SHP77 (cell line): ENCODE measurements at regions not wholly inside any gene's neighbourhood (a gene's known extent, or its start where the extent isn't known, plus 50 kb on each side); places are given as distances from the start of the nearest gene placed in this dataset.
A peak's percentile ranks its signal among the peaks of the same experiment; 100 is the strongest.

Experiments
- DNase-seq, 2 experiments: peaks; one replicate each; lab custom pipeline; 2025; lab: John Stamatoyannopoulos, UW

DNA sequence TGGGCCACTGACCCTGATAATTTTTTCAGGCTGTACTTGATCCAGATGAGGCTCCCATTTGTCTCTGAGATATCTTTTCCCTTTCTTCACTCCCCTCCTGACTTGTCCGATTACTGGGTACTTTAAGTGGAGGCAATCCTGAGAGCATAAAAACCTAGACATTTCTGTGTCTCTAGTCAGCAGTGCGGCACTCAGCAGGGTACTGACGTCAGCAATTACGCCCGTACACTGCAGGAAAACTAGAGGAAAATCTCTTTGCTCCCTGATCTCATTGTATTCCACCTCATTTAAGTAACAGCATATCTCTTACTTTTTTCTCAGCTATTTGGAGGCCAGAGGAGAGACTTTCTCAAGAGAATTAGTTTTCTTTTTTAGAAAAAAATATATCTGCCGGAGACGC is 315.5 kb upstream of the OR4E1 start:
- DNase-seq = no peak

DNA sequence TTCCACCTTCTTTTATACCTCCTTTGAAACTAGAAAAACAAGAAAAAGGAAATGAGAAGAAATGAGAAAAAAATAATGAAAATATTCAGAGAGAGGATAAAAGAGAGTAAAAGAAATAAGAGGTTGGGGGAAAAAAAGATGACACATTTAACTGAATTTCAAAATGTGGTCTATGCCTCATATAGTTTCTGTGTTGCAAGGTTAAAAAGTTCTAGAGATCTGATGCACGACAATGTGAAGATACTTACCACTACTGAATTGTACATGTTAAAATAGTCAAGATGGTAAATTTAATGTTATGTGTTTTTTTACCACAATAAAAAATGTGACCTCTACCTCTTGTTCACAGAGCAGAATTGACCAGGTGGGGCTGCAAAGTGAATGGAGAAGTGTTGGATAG is 314.8 kb upstream of the OR4E1 start:
- no peak for DNase-seq

- peak in 1 of 2 experiments; percentile 7 for DNase-seq
Observed at GRCh38 chr14:21987937-21988336, 314.3 kb upstream of the OR4E1 start.

DNA sequence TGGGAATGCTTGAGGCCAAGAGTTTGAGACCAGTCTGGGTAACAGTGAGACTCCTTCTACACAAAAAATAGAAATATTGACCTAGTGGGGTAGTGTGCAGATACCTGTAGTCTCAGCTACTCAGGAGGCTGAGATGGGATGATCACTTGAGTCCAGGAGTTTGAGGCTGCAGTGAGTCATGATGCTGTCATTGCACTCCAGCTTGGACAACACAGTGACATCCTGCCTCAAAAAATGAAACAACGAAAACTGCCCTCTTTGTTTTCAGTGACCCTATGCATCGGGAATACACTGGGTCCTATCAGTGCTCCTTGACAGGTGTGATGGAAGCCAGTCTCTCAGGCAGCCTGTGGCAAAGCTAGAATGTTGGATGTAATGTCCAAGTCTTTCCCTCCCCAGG is 311.5 kb upstream of the OR4E1 start:
- DNase-seq = no peak

GRCh38 chr14:21978999-21979314 is 305.3 kb upstream of the OR4E1 start:
- no peak for DNase-seq

DNA sequence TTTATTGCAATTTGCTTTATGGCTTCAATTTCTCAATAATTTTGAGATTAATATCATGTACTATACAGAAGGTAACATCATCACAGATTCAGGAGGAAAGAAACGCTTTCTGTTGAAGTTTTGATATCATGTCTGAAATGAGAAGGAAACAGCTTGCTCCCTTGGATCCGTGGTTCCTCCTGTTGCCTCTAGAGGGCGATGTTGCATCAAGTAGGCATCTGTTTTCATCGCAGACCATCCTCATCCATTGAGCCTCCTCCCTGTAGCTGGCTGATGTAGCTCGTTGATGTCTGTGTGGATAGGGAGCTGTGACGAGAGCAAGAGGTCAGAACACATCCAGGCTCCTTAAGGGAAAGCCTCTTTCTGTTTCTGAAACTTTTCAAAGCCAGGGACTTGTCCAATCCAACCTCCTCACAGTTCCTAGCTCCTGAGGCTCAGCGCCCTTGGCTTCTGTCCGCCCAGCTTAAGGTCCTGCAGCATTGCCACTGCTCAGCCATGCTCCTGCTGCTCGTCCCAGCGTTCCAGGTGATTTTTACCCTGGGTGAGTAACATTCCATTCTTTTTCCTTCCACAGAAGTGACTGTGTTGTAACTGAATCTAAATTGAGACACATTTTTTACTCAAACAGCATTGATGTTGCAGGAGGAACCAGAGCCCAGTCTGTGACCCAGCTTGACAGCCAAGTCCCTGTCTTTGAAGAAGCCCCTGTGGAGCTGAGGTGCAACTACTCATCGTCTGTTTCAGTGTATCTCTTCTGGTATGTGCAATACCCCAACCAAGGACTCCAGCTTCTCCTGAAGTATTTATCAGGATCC is 304.8 kb upstream of the OR4E1 start:
- peak; percentile 46 to 65 for DNase-seq

DNA sequence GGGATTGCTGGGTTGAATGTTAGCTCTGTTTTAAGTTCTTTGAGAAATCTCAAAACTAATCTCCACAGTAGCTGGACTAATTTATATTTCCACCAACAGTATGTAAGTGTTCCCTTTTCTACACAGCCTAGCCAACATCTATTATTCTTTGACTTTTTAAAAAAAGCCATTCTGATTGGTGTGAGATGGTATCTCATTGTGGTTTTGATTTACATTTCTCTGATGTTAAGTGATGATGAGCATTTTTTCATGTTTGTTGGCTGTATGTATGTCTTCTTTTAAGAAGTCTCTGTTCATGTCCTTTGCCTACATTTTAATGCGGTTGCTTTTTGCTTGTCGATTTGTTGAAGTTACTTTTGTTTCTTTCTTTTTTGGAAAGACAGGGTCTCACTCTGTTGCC is 301.1 kb upstream of the OR4E1 start:
- DNase-seq = no peak

- no peak for DNase-seq
Observed at GRCh38 chr14:21965042-21965441, 291.4 kb upstream of the OR4E1 start.

DNA sequence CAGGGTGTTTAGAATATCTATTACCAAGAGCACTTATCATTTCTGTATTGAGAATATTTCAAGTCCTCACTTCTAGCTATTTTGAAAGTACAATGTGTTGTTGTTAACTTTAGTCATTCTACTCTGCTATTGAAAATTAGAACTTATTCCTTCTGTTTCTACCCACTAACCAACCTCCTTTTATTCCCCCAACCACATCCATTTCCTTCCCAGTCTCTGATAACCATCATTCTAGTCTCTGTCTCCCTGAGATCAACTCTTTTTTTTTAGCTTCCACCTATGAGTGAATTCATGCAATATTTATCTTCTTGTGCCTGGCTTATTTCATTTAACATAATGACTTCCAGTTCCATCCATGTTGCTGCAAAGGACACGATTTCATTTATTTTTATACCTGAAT is 290.6 kb upstream of the OR4E1 start:
- no peak for DNase-seq

DNA sequence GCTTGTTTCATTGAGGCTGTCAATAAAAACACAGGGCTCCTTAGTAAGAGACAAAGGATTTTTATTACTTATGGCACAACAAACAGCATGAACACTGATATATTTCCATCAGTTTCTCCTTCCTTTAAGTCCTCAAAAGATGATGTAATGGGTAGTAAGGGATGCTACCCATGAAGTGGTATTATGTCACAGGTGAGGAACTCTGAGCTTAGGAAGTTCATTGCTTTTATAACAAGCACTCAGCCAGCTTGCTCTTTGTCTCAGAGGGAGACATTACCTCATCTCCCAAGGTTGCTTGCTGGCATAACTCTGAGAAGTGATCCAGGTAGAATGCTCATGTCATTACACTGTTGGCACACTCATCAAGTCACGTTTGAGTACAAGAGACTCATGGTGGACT is 287.0 kb upstream of the OR4E1 start:
- no peak for DNase-seq

- no peak for DNase-seq
Observed at GRCh38 chr14:21941885-21942284, 268.3 kb upstream of the OR4E1 start.

DNA sequence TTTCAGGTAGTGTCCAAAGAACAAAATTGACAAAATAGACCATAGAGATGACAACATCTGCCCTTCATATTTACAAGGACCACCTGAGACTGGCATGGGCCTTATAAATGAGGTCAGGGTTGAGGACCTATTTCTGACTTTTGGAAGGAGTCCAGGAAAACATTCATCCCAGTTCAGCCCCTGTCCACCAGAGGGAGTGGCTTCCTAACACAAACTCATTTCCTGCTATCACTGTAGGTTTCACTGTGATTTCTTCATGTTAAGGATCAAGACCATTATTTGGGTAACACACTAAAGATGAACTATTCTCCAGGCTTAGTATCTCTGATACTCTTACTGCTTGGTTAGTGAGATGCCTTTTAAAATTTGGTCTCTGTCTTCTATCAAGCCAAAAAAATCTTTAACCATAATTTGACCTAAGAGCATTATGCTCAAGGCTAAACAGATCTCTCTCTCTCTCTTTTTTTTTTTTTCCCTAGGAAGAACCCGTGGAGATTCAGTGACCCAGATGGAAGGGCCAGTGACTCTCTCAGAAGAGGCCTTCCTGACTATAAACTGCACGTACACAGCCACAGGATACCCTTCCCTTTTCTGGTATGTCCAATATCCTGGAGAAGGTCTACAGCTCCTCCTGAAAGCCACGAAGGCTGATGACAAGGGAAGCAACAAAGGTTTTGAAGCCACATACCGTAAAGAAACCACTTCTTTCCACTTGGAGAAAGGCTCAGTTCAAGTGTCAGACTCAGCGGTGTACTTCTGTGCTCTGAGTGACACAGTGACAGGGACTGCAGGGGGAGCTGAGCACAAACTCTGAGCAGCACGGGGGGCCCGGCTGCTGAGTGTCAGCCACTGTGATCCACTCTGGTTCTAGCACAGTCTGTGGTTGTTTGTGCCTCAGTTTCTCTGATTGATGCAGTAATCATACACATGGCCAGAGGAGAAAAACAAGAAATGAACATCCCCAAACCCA is 267.6 kb upstream of the OR4E1 start:
- peak; percentile 3 to 6 for DNase-seq

- no peak for DNase-seq
Observed at GRCh38 chr14:21939836-21940235, 266.2 kb upstream of the OR4E1 start.

DNA sequence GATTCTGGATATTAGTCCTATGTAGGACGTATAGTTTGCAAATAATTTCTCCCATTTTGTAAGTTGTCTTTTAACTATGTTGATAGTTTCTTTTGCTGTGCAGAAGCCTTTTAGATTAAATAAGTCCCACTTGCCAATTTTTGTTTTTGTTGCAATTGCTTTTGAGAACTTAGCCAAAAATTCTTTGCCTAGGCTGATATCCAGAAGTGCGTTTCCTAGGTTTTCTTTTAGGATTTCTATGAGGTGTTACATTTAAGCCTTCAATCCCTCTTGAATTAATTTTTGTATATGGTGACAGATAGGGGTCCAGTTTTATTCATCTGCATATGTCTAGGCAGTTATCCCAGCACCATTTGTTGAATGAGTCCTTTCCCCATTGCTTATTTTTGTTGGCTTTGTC is 264.4 kb upstream of the OR4E1 start:
- DNase-seq = no peak

- DNase-seq = no peak
Observed at GRCh38 chr14:21933681-21934080, 260.1 kb upstream of the OR4E1 start.

DNA sequence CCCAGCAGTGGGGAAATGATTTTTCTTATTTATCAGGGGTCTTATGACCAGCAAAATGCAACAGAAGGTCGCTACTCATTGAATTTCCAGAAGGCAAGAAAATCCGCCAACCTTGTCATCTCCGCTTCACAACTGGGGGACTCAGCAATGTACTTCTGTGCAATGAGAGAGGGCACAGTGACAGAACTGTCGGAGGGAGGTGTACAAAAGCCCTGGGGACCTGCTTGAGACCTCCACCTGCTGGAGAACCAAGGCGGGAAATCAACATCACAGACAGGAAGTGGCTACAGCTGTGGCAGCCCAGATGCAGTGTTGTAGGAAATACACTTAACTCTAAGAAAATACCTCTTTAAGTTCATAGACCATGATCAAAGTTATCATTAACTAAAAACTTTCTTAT is 250.9 kb upstream of the OR4E1 start:
- peak in 1 of 2 experiments; percentile 0 for DNase-seq

DNA sequence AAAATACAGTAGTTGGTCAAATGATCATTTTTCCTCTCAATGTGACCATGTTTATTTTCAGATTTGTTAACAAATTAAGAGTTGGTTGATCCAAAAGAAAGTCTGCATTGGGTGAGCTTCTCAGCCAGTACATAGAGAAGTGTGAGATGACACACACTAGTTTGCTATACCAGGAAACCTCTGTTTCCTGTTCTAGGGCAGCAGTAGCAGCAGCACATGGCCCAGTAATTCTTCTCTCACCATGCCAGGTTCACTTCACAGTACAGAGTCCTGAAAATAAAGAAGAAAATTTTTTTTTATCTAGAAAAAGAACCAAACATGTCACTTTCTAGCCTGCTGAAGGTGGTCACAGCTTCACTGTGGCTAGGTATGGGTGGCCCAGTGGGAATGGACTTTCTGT is 250.2 kb upstream of the OR4E1 start:
- DNase-seq = no peak

DNA sequence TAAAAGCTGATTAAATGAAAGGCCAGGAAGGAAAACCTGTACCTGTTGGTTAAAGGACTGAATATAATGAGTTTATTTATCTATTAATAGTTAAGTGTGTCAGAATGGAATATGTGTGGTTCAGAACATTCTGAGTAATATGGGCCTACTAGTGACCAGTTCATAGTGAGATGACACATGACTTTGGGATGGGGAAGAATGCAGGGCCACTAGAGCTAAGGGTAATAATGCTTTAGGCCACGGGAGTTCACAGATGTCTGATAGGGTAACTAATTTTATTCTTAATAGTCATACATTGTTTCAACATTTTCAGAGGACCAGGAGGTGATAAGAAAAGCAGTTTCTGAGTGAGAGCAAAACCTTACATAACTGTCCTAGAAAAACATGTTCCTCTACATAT is 247.8 kb upstream of the OR4E1 start:
- DNase-seq = no peak

- DNase-seq = peak; percentile 51 to 57
Observed at GRCh38 chr14:21917699-21918436, 244.2 kb upstream of the OR4E1 start.

- no peak for DNase-seq
Observed at GRCh38 chr14:21915826-21916225, 242.2 kb upstream of the OR4E1 start.

DNA sequence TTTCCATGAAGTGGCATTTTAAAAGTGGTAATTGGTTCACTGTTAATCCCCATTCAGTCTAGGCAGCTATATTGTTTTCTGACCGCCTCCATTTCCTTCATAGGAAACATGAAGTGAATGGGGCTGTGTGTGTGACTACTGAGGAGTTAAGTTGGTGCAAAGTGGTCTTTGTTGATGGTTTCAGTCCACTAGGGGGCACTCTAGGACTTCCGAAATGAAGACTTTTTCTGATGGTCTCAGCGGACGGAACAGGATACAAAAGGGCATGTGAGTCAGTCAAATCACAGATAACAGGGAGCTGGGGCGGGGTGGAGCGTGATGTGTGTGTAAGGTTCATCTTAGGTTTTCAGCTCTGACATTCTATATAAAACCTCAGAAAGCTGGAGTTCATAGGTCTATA is 240.1 kb upstream of the OR4E1 start:
- DNase-seq = peak; percentile 73 to 85

GRCh38 chr14:21912367-21912766 is 238.7 kb upstream of the OR4E1 start:
- no peak for DNase-seq

GRCh38 chr14:21911877-21912276 is 238.3 kb upstream of the OR4E1 start:
- DNase-seq = no peak
